ENCODE measurements at regions not wholly inside any gene's neighbourhood (a gene's known extent, or its start where the extent isn't known, plus 50 kb on each side); places are given as distances from the start of the nearest gene placed in this dataset.
"Not testable (repeated sequence)": the region's sequence is repeated elsewhere in the genome, so short reads cannot be mapped to it uniquely, and the experiment has no call there.

DNA sequence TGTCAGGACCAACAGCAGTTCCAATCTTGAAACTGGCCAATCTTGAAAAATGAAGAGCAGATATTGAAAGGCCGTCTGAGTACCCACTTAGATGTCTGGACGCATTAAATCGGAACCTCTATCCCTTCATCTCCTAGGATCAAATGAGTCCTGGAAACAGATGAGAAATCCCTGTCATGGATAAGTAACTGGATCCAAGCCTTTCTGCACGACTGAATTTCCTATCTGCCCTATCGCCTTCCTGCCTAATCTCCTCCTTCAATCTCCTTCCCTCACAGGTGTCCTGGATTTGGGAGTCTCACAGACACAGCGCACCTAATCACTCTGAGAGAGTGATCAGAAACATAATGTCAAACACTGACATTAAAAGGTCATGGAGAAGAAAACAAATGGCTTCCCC, 245.2 kb upstream of the PRSS58 start:
- no peak for TF ChIP-seq CTCF (IDR thresholded peaks at IDR 0.05; ENCODE audit: low read depth, low read length)
- H3K4me3 ChIP-seq (ENCODE audit: low read depth, low read length): no peak overlapping the region
- no peak for DNase-seq (ENCODE audit: low read depth, low spot score)
- in situ Hi-C loops (cut with HindIII; ENCODE audit: low sequenced_read_pairs): no loop called here

DNA sequence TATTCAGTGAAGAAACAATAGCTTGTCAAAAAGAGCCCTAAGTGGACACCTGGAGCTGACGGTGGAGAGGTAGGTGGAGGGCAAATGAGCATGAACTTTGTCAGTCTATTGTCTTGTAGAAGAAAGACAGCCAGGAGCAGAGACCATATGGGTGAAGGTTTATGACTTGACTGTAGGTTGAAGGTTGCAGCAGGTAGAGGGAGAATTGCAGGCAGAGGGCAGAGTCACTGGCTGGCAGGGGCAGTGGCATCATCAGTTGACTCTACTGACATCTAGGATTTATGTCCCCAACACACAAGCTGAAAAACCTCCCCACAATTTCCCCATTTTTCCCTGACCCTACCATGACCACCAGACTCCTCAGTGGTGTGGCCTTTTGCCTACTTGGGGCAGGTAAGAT, 243.6 kb upstream of the PRSS58 start:
- H3K4me3 ChIP-seq (ENCODE audit: low read depth, low read length): no peak overlapping the region
- in situ Hi-C loops (cut with HindIII; ENCODE audit: low sequenced_read_pairs): no loop called here
- TF ChIP-seq CTCF (IDR thresholded peaks at IDR 0.05; ENCODE audit: low read depth, low read length): no peak
- no peak for DNase-seq (ENCODE audit: low read depth, low spot score)

- no peak overlapping the region for H3K4me3 ChIP-seq (ENCODE audit: low read depth, low read length)
- in situ Hi-C loops (cut with HindIII; ENCODE audit: low sequenced_read_pairs): no loop called here
- DNase-seq (ENCODE audit: low read depth, low spot score): no peak
- TF ChIP-seq CTCF (IDR thresholded peaks at IDR 0.05; ENCODE audit: low read depth, low read length): no peak
Measured at GRCh38 chr7:142500366-142500765, 242.5 kb upstream of the PRSS58 start.

DNA sequence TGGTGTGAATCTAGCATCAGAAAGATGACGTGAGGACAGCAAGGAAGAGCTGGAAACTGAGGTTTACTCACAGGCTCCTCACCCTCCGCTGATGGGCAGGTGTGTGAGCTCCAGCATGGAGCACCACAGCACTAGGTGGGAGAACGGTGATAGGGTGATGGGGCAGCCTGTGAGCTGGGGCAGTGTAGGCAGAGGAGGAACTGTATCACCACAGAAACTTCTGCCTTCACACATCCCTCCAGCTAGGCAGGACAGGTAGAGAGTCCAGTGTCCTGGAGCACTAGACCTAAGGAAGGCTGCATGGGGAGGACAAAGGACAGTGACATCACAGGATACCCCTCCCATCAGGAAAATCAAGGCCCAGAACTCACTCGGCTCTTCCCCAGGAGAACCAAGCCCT, 241.8 kb upstream of the PRSS58 start:
- TF ChIP-seq CTCF (IDR thresholded peaks at IDR 0.05; ENCODE audit: low read depth, low read length): no peak
- in situ Hi-C loops (cut with HindIII; ENCODE audit: low sequenced_read_pairs): no loop called here
- no peak overlapping the region for H3K4me3 ChIP-seq (ENCODE audit: low read depth, low read length)

GRCh38 chr7:142498364-142498763, 240.5 kb upstream of the PRSS58 start:
- no peak for TF ChIP-seq CTCF (IDR thresholded peaks at IDR 0.05; ENCODE audit: low read depth, low read length)
- H3K4me3 ChIP-seq (ENCODE audit: low read depth, low read length): no peak overlapping the region
- no peak for DNase-seq (ENCODE audit: low read depth, low spot score)
- in situ Hi-C loops (cut with HindIII; ENCODE audit: low sequenced_read_pairs): no loop called here

More for the DNA sequence above, 241.8 kb upstream of the PRSS58 start:
- DNase-seq (ENCODE audit: low read depth, low spot score): no peak

GRCh38 chr7:142496545-142496991, 238.7 kb upstream of the PRSS58 start:
- DNase-seq (ENCODE audit: low read depth, low spot score): peak; percentile 59
- TF ChIP-seq CTCF (IDR thresholded peaks at IDR 0.05; ENCODE audit: low read depth, low read length): peak; percentile 72
- no peak overlapping the region for H3K4me3 ChIP-seq (ENCODE audit: low read depth, low read length)
- in situ Hi-C loops (cut with HindIII; ENCODE audit: low sequenced_read_pairs): no loop called here

- H3K4me3 ChIP-seq (ENCODE audit: low read depth, low read length); DNase-seq (ENCODE audit: low read depth, low spot score); in situ Hi-C loops (cut with HindIII; ENCODE audit: low sequenced_read_pairs): not testable (repeated sequence)
Measured at GRCh38 chr7:142495879-142496278, 238.0 kb upstream of the PRSS58 start.

DNA sequence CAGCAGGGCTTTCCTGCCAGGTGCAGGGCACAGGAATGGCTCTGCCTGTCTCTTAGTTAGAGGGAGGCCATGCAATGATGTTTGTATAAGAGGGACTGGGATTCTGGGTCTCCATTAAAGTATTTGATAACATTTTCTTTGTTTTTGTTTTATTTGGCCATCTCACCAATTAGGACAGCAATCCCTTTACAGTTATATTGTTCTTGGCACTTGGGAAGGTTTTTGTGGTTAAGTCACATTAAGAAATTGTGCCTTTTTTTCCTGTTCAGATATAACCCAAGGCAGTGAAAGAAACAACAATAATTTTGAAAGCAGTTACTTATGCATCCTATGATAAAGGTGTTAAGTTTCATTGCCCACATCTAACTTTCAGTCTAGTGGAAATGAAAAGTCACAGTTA, 237.4 kb upstream of the PRSS58 start:
- in situ Hi-C loops (cut with HindIII; ENCODE audit: low sequenced_read_pairs); H3K4me3 ChIP-seq (ENCODE audit: low read depth, low read length): not testable (repeated sequence)
- peak; percentile 39 for DNase-seq (ENCODE audit: low read depth, low spot score)
